SHP77 (cell line): ENCODE measurements at regions not wholly inside any gene's neighbourhood (a gene's known extent, or its start where the extent isn't known, plus 50 kb on each side); places are given as distances from the start of the nearest gene placed in this dataset.
"Not testable (repeated sequence)": the region's sequence is repeated elsewhere in the genome, so short reads cannot be mapped to it uniquely, and the experiment has no call there.

ENCODE experiments used
- DNase-seq, 2 experiments: peaks; one replicate each; lab custom pipeline; 2025; lab: John Stamatoyannopoulos, UW

DNA sequence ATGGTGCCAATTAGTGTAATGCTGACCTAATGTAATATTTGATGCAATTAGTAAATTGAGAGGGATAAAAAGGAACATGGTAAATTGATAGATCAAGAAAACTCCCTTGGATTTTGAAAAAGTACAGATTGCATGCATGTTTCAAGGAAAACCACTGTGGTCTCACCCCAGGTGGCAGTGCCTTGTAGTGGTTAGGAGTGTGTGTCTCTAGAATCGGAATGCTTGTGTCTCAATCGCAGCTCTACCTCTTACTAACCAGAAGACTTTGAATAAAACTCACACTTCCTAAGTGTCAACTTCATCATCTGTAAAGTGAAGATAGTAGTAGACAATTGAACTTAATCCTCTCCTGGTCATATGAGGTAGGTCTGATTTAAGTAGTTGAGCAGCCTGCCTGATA, 128.9 kb upstream of the GOT2 start:
- DNase-seq, result no peak

DNA sequence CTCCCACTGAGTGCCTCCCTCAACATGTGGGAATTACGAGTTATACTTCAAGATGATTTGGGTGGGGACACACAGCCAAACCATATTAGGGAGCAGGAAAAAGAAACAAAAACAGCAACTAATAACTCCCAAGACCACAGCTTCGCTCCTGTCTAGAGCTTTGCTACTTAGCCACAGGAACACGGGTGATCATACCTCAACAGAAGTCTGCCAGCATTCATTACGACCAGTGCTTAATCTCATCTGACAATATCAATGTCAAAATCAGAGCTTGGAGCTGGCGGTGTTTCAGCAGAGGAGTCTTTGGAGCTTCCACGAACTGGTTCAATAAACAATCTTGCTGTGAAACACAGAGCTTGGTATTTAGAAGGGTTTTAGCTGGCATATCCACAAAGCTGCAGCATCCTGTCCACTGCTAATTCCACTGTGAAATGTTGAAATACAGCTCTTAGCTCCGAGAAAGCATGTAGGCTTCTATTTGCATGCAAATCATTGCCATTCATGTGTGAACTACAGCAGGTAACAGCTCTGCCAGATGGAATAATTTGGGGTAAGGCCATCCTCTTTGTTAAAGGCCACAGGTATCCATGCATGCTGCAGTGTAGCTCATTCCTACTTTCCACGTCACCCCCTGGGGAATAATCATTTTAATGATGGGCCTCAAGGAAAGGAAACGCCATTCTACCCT, 128.4 kb upstream of the GOT2 start:
- no peak for DNase-seq

- DNase-seq, result no peak
Measured at GRCh38 chr16:58859958-58860669, 126.0 kb upstream of the GOT2 start.

- not testable (repeated sequence) for DNase-seq
Measured at GRCh38 chr16:58858577-58858976, 124.5 kb upstream of the GOT2 start.

DNA sequence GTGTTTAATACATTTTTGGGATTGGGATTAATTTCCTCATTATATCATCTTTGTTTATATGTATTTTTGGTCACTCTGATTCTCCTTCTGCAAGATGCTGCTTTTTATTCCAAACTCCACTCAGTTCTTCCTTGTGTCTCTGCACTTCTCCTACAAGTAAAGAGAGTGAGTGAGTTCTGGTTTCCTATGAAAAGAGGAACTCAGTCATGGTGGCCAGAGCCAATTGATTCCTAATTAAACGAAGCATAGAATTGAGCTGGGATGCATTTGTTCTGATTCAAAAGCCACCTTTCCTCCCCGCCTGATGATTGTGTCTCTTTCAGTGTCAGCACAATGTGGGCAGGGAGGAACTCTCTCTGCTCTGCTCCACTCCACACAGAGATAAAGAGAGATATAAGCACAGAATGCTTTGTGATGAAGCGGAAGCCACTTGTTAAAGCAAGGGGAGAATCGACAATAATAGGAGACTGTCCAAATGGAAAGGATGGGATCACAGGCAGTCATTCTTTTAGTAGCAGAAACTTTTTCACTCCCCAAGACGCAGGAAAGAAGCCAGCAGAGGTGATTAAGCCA, 121.3 kb upstream of the GOT2 start:
- no peak for DNase-seq

DNA sequence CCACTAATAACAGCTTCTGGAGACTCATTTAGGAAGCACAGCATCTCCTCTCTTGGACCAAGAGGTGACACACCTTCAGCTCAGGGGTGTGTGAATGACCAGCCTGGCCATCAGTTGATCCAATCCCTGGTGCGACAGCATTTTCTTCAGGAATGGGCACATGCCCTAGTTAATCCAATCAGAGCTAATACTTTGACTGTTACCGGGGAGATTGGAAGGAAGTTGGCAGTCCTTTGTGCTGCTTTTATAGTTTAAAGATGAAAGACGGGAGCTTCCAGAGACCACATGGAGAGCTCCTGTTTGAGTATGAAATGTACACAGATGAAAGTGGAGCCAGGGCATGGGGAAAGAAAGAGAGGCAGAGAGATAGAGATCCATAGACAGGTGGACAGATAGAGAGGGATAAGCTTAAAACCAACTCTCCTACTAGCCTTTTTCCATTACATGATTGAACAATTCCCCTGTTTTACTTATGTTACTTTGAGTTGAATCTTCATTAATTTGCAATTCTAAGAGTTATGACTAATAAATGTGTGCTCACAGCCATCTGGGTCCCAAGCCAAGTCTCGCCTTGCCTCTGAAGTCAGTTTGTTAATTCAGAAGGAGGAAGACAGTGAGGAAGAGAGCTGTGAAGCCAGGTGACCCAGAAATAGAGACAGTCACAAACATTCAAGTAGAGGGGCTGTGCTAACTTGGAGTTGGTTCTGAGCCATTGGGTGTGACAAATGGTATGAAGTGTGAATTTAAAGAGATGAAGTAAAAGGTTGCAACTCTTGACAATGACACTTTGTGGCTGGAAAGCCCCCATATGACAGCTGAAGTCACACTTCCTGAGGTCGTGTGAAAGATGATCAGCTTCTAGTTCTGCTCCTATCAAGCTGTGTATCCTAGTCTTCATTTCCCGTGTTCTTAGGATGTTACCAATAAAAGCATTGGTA, 120.0 kb upstream of the GOT2 start:
- DNase-seq, result no peak

GRCh38 chr16:58850678-58851020, 116.5 kb upstream of the GOT2 start:
- DNase-seq, result no peak

DNA sequence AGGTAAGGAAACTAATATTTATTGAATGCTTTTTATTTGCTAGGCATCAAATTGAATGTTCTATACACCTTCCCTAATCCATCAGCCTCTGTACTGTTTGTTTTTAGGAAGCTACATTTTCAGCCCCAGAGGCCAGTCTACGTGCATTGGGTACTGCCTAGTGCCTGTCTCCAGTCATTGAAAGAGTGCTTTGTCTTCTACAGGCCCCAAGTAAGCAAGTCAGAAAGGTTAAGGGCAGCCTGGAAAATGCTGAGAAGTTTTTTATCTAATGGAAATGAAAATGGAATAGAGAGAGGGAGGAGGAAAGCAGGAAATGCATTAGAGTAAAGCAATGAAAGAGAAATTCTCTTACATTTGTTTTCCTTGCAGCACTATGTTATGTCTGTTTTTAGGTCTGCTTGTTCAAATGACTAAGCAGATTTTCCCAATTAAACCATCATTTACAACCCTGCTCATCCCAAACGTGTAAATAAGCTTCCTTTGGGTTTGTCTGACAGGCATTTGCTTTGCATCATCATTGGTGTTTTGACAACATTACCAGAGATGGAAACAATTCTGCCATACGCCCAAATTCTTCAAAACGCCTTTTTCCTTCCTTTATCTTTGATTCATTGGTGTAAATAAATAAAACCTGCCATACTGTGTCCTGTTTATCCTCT, 116.0 kb upstream of the GOT2 start:
- no peak for DNase-seq

DNA sequence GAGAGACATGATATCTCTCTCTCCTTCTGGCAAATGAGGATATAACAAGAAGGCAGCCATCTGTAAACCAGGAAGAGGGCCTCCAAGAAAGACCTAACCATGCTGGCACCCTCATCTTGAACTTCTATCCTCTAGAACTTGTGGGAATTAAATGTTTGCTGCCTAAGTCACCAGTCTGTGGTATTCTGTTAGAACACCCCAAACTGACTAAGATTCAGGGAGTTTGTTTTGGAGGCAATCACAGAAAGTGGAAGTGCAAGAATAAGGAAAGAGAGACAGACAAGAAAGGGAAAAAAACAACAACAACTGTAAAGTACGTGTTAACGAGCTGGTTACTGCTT, 114.5 kb upstream of the GOT2 start:
- DNase-seq, result no peak

GRCh38 chr16:58847902-58848661, 114.0 kb upstream of the GOT2 start:
- no peak for DNase-seq

- not testable (repeated sequence) for DNase-seq
Measured at GRCh38 chr16:58846226-58846625, 112.1 kb upstream of the GOT2 start.

- peak in 1 of 2 experiments; percentile 10 for DNase-seq
Measured at GRCh38 chr16:58843675-58844074, 109.6 kb upstream of the GOT2 start.

GRCh38 chr16:58842746-58843145, 108.6 kb upstream of the GOT2 start:
- DNase-seq, result no peak

DNA sequence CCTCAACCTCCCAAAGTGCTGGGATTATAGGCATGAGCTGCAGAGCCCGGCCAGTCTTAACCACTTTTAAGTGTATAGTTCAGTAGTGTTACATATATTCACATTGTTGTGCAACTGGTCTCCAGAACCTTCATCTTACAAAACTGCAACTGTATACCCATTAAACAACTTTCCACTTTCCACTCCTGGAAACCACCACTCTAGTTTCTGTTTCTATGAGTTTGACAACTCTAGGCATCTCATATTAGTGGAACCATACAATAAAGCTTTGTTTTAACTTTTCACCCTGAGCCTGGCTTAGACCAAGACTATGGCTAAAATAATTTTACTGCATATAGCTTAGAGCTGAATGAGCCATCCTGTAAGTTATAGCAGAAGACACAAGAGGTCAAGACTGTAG, 108.0 kb upstream of the GOT2 start:
- DNase-seq, result no peak

GRCh38 chr16:58837950-58838349, 103.8 kb upstream of the GOT2 start:
- DNase-seq, result no peak

DNA sequence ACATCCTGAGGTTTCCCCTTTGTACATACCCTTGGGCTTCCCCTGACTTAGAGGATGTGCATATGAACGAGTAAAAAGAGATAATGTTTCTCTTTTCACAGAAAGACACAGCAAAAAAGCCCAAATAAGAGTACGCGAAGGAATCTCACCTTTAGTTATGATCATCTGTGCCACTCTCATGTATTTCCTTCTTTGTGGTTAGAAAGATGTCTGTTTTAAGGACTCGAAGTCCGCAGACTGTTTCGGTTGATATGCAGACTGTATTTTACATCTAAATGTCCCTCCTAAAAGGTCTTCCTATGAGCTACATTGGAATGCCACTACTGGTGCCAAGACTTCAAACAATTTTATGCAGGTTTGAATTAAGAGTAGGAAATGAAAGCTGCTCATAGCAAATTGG, 102.3 kb upstream of the GOT2 start:
- DNase-seq, result no peak

- DNase-seq, result no peak
Measured at GRCh38 chr16:58832386-58832895, 98.3 kb upstream of the GOT2 start.

DNA sequence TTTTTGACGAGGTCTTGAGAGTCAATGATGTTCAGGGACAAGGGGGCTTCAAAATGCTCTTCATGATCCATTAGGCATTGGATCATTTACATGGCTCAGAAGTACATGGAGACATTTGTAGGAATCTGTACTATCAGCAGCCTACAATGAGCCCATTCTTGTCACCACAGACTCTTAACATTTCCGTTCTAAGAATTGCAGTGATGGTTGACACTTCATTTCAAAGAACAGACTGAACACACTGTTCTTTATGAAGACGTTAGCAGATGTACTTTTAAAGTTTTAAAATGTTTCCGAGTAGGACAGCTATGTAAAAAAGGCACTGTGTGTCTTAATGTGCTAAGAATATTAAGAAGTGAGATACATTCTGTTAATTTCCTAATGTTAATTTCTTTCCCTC, 97.3 kb upstream of the GOT2 start:
- DNase-seq, result no peak

- no peak for DNase-seq
Measured at GRCh38 chr16:58828901-58829545, 94.9 kb upstream of the GOT2 start.

DNA sequence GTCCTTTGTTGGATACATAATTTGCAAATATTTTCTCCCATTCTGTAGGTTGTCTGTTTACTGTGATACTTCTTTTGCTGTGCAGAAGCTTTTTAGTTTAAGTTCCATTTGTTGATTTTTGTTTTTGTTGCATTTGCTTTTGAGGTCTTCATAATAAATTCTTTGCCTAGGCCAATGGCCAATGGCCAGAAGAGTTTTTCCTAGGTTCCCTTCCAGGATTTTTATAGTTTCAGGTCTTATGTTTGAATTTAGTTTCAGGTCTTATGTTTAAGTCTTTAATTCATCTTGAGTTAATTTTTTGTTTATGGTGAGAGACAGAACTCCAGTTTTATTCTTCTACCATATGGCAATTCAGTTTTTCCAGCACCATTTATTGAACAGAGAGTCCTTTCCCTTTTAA, 90.1 kb upstream of the GOT2 start:
- no peak for DNase-seq

DNA sequence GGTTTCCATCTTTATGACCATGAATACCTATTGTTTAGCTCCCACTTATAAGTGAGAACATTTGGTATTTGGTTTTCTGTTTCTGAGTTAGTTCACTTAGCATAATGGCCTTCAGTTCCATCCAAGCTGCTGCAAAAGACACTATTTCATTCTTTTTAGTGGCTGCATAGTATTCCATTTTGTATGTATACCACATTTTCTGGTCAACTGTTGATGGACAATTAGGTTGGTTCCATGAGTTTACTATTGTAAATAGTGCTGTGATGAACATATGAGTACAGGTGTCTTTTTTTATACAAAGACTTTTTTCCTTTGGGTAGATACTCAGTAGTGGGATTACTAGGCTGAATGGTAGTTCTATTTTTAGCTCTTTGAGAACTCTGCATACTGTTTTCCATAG, 87.8 kb upstream of the GOT2 start:
- DNase-seq, result no peak
